A549 (cell line): ENCODE measurements at regions not wholly inside any gene's neighbourhood (a gene's known extent, or its start where the extent isn't known, plus 50 kb on each side); places are given as distances from the start of the nearest gene placed in this dataset.

Experiments
- CBX2 ChIP-seq: fragments of 200-600 bp; sonication (generic); IDR thresholded peaks from 2 replicates; pipeline ENCODE4 v1.6.1; 2016; ENCODE audit warnings: low read depth, mild to moderate bottlenecking, borderline replicate concordance
- CHD4 ChIP-seq: fragments of 200-600 bp; sonication (generic); IDR thresholded peaks from 2 replicates; pipeline ENCODE4 v1.6.1; 2016; ENCODE audit warnings: antibody characterized with exemption, mild to moderate bottlenecking, borderline replicate concordance
- EP300 ChIP-seq, 2 experiments: fragments of >200 bp; sonication (Bioruptor Twin); formaldehyde crosslinking; IDR thresholded peaks; 2 replicates in 1 of 2; 3 replicates in 1 of 2; pipeline ENCODE4 v1.6.1; 2016 to 2017
- ESRRA ChIP-seq: fragments of 150-350 bp; IDR thresholded peaks from 2 replicates; pipeline ENCODE4 v1.6.1; 2014; ENCODE audit warnings: mild to moderate bottlenecking, low read length, borderline replicate concordance
- POLR2A ChIP-seq: IDR thresholded peaks from 2 replicates; pipeline ENCODE4 v1.6.1; 2012; ENCODE audit warnings: mild to moderate bottlenecking, low read length
- POLR2AphosphoS2 ChIP-seq: conservative IDR thresholded peaks from 2 replicates; pipeline ENCODE4 v1.6.1; 2012; ENCODE audit warnings: low read length, improper control_type of control experiment, inconsistent platforms
- TF ChIP-seq, protein P1 (sequence below): fragments of >200 bp; sonication (Bioruptor Twin); formaldehyde crosslinking; IDR thresholded peaks from 3 replicates; pipeline ENCODE4 v1.5.1; 2016
- TF ChIP-seq, protein P2 (sequence below): fragments of 250-450 bp; sonication (Bioruptor Pico); IDR thresholded peaks from 2 replicates; pipeline ENCODE4 v1.5.0; 2021; ENCODE audit warnings: mild to moderate bottlenecking, moderate library complexity, borderline replicate concordance
- TF ChIP-seq, protein P3 (sequence below): fragments of 200-600 bp; sonication (generic); IDR thresholded peaks from 2 replicates; pipeline ENCODE4 v1.6.1; 2016; ENCODE audit warnings: antibody characterized with exemption, mild to moderate bottlenecking, moderate library complexity

- TF ChIP-seq, protein P1, sequence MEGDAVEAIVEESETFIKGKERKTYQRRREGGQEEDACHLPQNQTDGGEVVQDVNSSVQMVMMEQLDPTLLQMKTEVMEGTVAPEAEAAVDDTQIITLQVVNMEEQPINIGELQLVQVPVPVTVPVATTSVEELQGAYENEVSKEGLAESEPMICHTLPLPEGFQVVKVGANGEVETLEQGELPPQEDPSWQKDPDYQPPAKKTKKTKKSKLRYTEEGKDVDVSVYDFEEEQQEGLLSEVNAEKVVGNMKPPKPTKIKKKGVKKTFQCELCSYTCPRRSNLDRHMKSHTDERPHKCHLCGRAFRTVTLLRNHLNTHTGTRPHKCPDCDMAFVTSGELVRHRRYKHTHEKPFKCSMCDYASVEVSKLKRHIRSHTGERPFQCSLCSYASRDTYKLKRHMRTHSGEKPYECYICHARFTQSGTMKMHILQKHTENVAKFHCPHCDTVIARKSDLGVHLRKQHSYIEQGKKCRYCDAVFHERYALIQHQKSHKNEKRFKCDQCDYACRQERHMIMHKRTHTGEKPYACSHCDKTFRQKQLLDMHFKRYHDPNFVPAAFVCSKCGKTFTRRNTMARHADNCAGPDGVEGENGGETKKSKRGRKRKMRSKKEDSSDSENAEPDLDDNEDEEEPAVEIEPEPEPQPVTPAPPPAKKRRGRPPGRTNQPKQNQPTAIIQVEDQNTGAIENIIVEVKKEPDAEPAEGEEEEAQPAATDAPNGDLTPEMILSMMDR, result no peak
- TF ChIP-seq POLR2A (no peak), CBX2 (no peak), CHD4 (no peak), POLR2AphosphoS2 (no peak), ESRRA (no peak), EP300 (IDR thresholded peaks at IDR 0.05) (no peak)
- TF ChIP-seq, protein P2, sequence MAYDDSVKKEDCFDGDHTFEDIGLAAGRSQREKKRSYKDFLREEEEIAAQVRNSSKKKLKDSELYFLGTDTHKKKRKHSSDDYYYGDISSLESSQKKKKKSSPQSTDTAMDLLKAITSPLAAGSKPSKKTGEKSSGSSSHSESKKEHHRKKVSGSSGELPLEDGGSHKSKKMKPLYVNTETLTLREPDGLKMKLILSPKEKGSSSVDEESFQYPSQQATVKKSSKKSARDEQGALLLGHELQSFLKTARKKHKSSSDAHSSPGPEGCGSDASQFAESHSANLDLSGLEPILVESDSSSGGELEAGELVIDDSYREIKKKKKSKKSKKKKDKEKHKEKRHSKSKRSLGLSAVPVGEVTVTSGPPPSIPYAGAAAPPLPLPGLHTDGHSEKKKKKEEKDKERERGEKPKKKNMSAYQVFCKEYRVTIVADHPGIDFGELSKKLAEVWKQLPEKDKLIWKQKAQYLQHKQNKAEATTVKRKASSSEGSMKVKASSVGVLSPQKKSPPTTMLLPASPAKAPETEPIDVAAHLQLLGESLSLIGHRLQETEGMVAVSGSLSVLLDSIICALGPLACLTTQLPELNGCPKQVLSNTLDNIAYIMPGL (CRISPR knock-in tag), result no peak
- TF ChIP-seq, protein P3, sequence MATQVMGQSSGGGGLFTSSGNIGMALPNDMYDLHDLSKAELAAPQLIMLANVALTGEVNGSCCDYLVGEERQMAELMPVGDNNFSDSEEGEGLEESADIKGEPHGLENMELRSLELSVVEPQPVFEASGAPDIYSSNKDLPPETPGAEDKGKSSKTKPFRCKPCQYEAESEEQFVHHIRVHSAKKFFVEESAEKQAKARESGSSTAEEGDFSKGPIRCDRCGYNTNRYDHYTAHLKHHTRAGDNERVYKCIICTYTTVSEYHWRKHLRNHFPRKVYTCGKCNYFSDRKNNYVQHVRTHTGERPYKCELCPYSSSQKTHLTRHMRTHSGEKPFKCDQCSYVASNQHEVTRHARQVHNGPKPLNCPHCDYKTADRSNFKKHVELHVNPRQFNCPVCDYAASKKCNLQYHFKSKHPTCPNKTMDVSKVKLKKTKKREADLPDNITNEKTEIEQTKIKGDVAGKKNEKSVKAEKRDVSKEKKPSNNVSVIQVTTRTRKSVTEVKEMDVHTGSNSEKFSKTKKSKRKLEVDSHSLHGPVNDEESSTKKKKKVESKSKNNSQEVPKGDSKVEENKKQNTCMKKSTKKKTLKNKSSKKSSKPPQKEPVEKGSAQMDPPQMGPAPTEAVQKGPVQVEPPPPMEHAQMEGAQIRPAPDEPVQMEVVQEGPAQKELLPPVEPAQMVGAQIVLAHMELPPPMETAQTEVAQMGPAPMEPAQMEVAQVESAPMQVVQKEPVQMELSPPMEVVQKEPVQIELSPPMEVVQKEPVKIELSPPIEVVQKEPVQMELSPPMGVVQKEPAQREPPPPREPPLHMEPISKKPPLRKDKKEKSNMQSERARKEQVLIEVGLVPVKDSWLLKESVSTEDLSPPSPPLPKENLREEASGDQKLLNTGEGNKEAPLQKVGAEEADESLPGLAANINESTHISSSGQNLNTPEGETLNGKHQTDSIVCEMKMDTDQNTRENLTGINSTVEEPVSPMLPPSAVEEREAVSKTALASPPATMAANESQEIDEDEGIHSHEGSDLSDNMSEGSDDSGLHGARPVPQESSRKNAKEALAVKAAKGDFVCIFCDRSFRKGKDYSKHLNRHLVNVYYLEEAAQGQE, result no peak
Observed at GRCh38 chr4:72984351-72984750, 85.2 kb downstream of the COX18 start.
